Gastroesophageal sphincter (tissue), 3 donors: ENCODE measurements at regions not wholly inside any gene's neighbourhood (a gene's known extent, or its start where the extent isn't known, plus 50 kb on each side); places are given as distances from the start of the nearest gene placed in this dataset.

Source experiments
- EP300 ChIP-seq: sonication (generic); formaldehyde crosslinking; IDR thresholded peaks from one replicate; pipeline ENCODE4 v1.6.1; 2017; ENCODE audit warnings: antibody characterized with exemption, mild to moderate bottlenecking
- POLR2A ChIP-seq, 2 donors: fragments of 450-650 bp; IDR thresholded peaks; one replicate each; pipeline ENCODE4 v1.6.1; 2017; ENCODE audit warnings: antibody characterized with exemption in 2 of 2, mild to moderate bottlenecking in 2 of 2, moderate library complexity in 1 of 2
- POLR2AphosphoS5 ChIP-seq: sonication (generic); formaldehyde crosslinking; IDR thresholded peaks from one replicate; pipeline ENCODE4 v1.6.1; 2017; ENCODE audit warnings: antibody characterized with exemption
- TF ChIP-seq, protein P1 (sequence below), 4 experiments: fragments of 200-600 bp in 2 of 4; fragments of 450-650 bp in 2 of 4; sonication (generic) in 1 of 4; IDR thresholded peaks; one replicate each; pipeline ENCODE4 v1.5.1; 2017 to 2019; ENCODE audit warnings: antibody characterized with exemption in 4 of 4, mild to moderate bottlenecking in 2 of 4, moderate library complexity in 2 of 4

DNA sequence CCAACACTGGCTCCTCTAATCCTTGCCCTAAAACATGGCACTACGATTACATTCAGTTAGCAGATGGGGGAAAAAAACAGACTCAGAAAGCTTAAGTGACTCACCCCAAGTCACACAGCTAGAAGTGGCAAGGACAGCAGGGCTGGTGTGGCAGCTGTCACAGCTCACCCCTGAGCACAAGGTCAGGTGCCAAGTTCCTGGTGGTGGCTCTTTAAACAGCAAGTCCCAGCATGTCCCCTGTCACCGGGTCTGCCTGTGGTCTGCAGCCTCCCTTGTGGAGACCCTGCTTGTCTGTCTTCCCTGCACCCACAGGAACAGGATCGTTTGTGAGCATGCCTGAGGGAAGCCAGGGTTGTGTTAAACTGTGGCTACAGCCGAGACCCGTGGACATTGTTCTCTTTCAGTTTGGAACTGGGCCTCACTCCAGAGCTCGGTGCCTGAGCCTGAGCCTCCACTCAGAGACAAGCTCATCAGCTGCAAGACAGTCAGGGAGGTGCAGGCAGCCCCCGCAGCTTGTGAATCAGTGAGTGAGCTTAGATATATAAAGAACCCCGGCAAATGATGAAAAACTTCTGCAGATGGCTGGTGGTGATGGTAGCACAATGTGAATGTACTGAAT is 260.8 kb downstream of the BCOR start:
- TF ChIP-seq, protein P1, sequence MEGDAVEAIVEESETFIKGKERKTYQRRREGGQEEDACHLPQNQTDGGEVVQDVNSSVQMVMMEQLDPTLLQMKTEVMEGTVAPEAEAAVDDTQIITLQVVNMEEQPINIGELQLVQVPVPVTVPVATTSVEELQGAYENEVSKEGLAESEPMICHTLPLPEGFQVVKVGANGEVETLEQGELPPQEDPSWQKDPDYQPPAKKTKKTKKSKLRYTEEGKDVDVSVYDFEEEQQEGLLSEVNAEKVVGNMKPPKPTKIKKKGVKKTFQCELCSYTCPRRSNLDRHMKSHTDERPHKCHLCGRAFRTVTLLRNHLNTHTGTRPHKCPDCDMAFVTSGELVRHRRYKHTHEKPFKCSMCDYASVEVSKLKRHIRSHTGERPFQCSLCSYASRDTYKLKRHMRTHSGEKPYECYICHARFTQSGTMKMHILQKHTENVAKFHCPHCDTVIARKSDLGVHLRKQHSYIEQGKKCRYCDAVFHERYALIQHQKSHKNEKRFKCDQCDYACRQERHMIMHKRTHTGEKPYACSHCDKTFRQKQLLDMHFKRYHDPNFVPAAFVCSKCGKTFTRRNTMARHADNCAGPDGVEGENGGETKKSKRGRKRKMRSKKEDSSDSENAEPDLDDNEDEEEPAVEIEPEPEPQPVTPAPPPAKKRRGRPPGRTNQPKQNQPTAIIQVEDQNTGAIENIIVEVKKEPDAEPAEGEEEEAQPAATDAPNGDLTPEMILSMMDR (IDR thresholded peaks at IDR 0.05): no peak
- TF ChIP-seq POLR2A (IDR thresholded peaks at IDR 0.05) (no peak), POLR2AphosphoS5 (no peak), EP300 (no peak)
